GM12874 (cell line): ENCODE measurements at regions not wholly inside any gene's neighbourhood (a gene's known extent, or its start where the extent isn't known, plus 50 kb on each side); places are given as distances from the start of the nearest gene placed in this dataset.

ENCODE experiments used
- TF ChIP-seq, protein P1 (sequence below): IDR thresholded peaks from 2 replicates; pipeline ENCODE4 v1.5.1; 2011; ENCODE audit warnings: low read depth, mild to moderate bottlenecking, control low read depth, low read length, moderate library complexity; ENCODE audit not compliant: insufficient read depth

DNA sequence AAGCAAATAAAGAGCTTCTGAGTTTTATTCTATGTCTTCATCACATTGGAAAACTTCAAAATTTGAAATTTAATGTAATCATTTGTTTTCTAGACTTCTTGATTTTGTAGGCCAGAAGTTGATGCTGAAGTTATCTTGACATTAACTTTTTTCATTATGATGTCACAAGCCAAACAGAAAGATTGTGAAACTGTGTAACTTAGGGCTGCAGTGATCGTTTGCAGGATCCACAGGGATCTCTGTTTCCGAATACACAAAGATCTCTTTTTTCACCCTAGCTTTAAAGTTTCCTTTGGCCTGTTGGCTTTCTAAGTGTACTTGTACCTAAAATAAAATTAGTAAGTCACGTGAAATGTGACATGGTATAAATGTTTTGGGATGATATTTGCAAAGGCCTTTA lies 594.9 kb upstream of the CDH2 start:
- TF ChIP-seq, protein P1, sequence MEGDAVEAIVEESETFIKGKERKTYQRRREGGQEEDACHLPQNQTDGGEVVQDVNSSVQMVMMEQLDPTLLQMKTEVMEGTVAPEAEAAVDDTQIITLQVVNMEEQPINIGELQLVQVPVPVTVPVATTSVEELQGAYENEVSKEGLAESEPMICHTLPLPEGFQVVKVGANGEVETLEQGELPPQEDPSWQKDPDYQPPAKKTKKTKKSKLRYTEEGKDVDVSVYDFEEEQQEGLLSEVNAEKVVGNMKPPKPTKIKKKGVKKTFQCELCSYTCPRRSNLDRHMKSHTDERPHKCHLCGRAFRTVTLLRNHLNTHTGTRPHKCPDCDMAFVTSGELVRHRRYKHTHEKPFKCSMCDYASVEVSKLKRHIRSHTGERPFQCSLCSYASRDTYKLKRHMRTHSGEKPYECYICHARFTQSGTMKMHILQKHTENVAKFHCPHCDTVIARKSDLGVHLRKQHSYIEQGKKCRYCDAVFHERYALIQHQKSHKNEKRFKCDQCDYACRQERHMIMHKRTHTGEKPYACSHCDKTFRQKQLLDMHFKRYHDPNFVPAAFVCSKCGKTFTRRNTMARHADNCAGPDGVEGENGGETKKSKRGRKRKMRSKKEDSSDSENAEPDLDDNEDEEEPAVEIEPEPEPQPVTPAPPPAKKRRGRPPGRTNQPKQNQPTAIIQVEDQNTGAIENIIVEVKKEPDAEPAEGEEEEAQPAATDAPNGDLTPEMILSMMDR: no peak

DNA sequence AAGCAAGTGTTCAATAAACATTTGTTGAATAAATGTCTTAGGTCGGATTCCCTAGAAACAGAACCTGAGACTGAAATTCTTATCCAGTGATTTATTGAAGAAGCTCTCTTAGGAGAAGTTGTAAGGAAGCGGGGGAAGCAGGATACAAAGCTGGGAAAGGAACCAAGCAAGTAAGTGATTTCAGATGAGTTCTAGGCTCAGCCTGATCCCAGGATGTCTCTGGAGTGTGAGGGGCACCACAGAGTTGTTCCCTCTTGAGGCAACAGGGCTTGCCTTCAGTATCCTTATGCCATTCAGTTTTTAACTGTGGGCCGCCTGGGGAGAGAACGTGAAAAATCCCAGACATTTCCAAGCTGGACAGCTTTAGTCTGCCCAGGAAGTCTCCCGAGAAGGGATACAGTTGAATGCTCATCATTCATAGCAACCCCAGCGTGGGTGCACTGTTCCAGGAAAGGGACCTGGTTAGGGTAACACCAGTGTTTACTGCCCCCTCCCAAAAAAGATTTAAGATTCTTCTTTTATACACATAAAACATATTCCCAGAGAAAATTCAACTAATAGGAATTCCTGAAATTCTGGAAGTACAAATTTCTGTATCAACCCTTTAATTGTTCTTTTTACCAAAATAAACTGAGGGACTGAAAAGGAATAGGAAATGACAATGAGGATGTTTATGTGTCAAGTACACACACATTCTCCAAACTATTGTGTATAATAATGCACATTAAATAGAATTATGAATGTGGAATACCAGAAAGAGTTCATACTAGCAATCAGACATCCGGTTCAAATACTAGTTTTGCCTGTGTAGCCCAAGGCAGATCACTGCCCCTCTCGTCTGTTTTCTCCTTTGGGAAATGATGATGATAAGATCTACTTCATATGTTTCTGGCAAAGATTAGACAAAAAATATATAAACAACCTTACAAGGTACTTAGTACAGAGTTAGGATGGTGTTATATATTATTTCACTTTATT lies 592.1 kb upstream of the CDH2 start:
- TF ChIP-seq, protein P1: no peak

DNA sequence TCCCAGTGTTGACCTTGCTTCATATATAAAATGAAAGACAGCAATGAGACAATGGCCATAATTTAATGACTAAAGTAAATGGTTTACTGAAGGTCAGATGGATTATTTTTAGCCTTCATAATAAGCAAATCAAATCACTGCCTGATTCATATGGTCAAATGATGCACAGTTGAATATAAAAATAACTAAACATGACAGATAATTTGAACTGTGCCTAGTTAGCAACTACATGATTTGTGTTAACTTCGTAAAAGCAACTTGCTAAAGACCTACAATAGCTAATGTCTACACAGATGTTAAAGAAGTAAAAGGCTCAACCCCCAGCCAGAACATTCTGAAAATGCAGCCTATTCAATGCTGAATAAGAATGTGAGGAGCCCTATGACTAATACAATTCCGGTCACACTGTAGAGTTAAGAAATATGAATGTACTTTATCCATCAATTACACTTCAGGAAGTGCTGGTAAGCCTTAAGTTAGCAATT lies 590.8 kb upstream of the CDH2 start:
- TF ChIP-seq, protein P1: no peak

DNA sequence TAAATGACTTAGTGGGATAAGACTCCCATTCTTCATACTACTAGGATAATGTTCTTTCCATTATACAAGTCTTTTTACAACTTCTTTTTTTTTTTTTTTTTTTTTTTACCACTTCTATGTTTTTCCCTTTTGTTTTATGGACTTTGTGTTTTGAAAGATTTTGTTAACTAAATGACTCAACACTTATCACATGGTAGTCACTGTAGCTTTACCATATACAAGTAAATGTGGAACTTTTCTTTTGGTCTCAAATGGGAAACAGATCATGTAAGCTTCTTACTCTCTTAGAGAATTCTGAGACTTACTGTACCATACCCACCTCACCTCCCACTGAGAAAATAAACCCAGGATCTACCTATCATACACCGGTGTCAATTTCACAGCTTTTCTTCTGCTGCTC lies 590.3 kb upstream of the CDH2 start:
- TF ChIP-seq, protein P1: no peak

DNA sequence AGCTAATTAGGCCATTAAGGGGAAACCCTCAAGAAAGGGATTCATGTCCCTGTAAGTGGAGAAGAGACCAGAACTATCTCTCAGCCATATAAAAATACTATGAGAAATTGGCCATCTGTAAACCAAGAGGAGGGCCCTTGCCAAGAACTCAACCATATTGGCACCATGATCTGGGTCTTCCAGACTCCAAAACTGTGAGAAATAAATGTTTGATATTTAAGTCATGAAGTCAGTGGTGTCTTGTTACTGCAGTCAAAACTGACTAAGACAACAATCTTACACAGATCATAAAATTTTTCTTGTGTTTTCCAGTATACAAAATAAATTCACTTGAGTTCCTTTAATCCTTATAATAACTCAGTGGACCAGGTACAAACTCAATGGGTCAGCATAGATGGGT lies 589.8 kb upstream of the CDH2 start:
- TF ChIP-seq, protein P1: no peak

DNA sequence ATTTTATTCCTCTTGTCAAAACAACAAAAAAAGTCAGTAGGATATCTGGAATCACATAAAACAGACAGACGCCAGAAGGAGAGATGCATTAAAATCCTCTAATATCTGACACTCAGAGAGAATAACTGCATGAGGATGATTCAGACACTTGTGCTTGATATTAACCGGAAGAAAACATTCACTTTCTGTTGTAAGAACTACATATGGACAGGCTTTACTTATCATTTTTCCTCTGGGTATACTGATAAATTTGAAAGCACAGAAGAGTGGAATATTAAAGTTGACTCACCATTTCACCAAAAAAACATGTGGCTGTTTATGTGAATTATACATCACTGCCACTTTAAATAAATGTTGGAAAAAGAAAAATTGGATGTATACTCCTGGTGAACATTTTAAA lies 589.1 kb upstream of the CDH2 start:
- TF ChIP-seq, protein P1: no peak

DNA sequence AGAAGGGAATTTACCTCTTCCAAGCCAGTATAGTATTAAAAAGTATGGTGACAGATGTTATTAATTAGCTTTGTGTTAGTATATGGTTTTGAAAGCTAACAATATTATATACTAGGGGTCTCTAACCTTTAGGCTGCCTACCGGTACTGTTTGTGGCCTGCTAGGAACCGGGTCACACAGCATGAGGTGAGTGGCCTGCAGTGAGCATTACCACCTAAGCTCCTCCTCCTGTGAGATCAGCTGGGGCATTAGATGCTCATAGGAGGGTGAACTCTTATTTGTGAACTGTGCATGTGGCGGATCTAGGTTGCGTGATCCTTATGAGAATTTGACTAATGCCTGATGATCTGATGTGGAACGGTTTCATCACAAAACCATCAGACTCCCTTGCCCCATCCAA lies 583.4 kb upstream of the CDH2 start:
- TF ChIP-seq, protein P1: no peak
